OCI-LY3 (cell line): ENCODE measurements at regions not wholly inside any gene's neighbourhood (a gene's known extent, or its start where the extent isn't known, plus 50 kb on each side); places are given as distances from the start of the nearest gene placed in this dataset.

Experiments used
- EZH2phosphoT487 ChIP-seq: fragments of 200-600 bp; shearing (Covaris generic); IDR thresholded peaks from 2 replicates; pipeline ENCODE4 v1.6.1; 2018; ENCODE audit warnings: antibody characterized with exemption, mixed run types, low read depth
- TF ChIP-seq, protein P1 (sequence below): fragments of 200-600, 300-600 bp; sonication (generic); IDR thresholded peaks from 2 replicates; pipeline ENCODE4 v1.5.1; 2014; ENCODE audit warnings: antibody characterized with exemption, low read length, low read depth

- TF ChIP-seq, protein P1, sequence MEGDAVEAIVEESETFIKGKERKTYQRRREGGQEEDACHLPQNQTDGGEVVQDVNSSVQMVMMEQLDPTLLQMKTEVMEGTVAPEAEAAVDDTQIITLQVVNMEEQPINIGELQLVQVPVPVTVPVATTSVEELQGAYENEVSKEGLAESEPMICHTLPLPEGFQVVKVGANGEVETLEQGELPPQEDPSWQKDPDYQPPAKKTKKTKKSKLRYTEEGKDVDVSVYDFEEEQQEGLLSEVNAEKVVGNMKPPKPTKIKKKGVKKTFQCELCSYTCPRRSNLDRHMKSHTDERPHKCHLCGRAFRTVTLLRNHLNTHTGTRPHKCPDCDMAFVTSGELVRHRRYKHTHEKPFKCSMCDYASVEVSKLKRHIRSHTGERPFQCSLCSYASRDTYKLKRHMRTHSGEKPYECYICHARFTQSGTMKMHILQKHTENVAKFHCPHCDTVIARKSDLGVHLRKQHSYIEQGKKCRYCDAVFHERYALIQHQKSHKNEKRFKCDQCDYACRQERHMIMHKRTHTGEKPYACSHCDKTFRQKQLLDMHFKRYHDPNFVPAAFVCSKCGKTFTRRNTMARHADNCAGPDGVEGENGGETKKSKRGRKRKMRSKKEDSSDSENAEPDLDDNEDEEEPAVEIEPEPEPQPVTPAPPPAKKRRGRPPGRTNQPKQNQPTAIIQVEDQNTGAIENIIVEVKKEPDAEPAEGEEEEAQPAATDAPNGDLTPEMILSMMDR = no peak
- no peak for TF ChIP-seq EZH2phosphoT487
Measured at GRCh38 chr10:117716889-117717288, 174.3 kb downstream of the EMX2 start.
